ENCODE measurements at regions not wholly inside any gene's neighbourhood (a gene's known extent, or its start where the extent isn't known, plus 50 kb on each side); places are given as distances from the start of the nearest gene placed in this dataset.

DNA sequence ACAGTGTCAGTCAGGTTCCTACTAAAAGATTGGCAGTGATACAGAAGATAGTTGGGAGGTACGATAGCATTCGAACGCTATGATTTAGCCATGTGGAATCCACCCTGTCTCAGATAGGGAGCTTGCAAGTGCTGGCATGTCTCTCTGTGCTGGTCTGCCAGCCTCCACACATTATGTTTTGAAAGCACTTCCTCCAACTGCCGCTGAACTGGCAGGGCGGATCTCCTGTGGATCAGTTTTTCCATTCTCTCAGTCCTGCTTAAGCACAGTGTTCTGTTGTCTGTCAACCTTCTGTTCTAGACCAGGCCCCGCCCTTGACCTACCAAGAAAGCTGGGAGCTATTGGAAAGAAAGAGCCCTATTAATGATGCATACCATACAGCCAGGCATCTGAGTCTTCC lies 65.5 kb upstream of the PALMD start:
- DNase-seq (ENCODE audit: low read depth): no peak
- no peak overlapping the region for H3K4me3 ChIP-seq (ENCODE audit: low read depth, low read length)
- TF ChIP-seq, protein P1, sequence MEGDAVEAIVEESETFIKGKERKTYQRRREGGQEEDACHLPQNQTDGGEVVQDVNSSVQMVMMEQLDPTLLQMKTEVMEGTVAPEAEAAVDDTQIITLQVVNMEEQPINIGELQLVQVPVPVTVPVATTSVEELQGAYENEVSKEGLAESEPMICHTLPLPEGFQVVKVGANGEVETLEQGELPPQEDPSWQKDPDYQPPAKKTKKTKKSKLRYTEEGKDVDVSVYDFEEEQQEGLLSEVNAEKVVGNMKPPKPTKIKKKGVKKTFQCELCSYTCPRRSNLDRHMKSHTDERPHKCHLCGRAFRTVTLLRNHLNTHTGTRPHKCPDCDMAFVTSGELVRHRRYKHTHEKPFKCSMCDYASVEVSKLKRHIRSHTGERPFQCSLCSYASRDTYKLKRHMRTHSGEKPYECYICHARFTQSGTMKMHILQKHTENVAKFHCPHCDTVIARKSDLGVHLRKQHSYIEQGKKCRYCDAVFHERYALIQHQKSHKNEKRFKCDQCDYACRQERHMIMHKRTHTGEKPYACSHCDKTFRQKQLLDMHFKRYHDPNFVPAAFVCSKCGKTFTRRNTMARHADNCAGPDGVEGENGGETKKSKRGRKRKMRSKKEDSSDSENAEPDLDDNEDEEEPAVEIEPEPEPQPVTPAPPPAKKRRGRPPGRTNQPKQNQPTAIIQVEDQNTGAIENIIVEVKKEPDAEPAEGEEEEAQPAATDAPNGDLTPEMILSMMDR (IDR thresholded peaks at IDR 0.05; ENCODE audit: insufficient read depth, low read depth, low read length): no peak

DNA sequence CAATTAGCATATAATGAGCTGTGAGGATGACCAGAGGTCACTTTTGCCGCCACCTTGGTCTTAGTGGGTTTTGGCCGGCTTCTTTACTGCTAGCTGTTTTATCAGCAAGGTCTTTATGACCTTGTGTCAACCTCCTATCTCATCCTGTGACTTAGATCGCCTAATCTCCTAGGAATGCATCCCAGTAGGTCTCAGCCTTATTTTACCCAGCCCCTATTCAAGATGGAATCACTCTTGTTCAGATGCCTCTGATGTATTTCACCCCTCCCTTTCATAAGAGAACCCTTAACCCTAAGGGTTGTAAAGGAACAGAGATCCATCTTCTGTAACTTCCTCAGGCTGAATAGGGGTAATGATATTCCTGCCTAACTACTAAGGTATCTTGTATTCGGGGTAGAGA lies 58.9 kb upstream of the PALMD start:
- TF ChIP-seq, protein P1 (IDR thresholded peaks at IDR 0.05; ENCODE audit: insufficient read depth, low read depth, low read length): no peak
- H3K4me3 ChIP-seq (ENCODE audit: low read depth, low read length): no peak overlapping the region
- no peak for DNase-seq (ENCODE audit: low read depth)

DNA sequence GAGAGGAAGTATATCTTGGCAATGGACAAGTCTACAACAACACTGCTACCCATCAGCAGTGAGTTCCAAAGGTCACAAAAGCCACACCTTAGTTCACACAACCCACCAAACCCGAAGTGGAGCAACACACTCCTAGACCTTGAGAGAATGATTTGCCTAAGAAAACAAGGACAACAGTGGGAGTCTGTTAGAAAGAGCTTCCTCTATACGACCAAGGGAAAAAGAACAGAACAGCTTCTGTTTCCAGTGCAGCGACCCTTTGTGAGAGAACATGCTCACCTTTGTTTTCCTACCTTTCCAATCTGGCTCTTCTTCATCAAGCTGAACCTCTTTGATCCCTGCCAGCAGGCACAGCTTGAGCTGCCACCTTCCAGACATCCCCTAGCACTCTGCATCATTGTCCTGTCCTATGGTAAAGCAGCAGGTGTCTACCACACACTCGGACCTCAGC lies 56.7 kb upstream of the PALMD start:
- TF ChIP-seq, protein P1 (IDR thresholded peaks at IDR 0.05; ENCODE audit: insufficient read depth, low read depth, low read length): no peak
- DNase-seq (ENCODE audit: low read depth): no peak
- H3K4me3 ChIP-seq (ENCODE audit: low read depth, low read length): no peak overlapping the region

DNA sequence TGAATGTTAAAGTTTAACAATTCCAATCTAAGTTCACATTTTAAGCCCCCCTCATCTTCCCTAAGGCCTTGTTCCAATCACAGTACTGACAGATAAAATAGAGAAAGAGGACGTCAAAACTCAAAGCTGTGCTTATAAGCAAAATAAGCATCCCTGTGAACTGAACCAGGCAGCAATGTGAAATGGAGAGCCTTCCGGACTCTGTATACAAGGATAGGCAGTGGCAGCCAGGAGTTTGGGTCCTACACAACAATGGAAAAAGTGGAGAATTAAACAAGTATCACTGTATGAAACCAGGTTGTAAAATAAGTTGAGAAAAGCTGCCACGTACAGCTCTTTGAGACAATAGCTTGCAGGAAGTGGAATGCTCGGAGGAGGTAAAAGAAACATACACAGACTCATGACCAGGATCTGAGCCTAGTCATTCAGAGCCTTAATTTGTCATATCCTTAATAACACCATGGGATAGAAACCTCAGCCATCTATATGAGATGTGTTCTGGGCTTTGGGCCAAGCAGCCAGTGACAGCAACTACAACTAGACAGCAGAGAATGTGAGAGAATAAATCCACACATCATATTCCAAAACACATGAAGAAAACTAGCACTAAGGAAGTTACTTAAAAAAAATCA lies 55.2 kb upstream of the PALMD start:
- no peak overlapping the region for H3K4me3 ChIP-seq (ENCODE audit: low read depth, low read length)
- peak; percentile 62 for DNase-seq (ENCODE audit: low read depth)
- TF ChIP-seq, protein P1 (IDR thresholded peaks at IDR 0.05; ENCODE audit: insufficient read depth, low read depth, low read length): no peak

DNA sequence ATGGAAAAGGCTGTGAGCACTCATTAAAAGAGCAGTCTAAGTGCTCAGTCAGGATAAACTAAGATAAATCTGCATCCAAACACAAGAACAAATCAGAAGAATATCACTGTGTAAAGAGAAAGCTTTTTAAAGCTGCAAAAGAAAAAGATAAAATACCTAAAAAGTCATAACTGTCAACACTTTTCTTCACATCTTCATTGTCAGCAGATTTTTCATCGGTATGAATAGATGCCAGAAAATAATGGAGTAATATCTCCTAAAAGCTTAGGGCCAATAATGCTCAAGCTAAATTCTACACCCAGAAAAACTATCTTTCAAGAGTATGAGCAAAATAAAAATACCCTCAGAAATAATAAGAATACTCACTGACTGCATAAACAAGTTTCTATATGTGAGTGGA lies 54.0 kb upstream of the PALMD start:
- TF ChIP-seq, protein P1 (IDR thresholded peaks at IDR 0.05; ENCODE audit: insufficient read depth, low read depth, low read length): no peak
- DNase-seq (ENCODE audit: low read depth): no peak
- H3K4me3 ChIP-seq (ENCODE audit: low read depth, low read length): no peak overlapping the region

DNA sequence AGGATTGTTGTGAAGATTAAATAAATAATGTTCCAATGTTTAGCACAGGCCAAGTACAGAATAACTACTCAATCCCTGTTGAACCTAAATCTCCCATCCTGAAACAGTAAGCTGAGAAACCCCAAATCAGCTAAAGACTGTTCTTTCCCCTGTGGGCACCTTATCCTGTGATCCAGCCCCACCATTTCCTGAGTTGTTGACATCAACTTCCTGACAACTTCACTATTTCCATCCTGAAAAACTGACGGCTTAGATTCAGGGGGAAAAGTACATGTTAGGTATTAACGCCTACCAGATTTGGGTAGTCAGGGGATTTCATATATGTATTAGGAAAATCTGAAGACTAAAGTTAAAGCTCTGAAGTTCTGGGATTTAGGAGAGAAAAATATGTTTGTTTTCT lies 51.7 kb upstream of the PALMD start:
- TF ChIP-seq, protein P1 (IDR thresholded peaks at IDR 0.05; ENCODE audit: insufficient read depth, low read depth, low read length): no peak
- H3K4me3 ChIP-seq (ENCODE audit: low read depth, low read length): no peak overlapping the region
- no peak for DNase-seq (ENCODE audit: low read depth)

DNA sequence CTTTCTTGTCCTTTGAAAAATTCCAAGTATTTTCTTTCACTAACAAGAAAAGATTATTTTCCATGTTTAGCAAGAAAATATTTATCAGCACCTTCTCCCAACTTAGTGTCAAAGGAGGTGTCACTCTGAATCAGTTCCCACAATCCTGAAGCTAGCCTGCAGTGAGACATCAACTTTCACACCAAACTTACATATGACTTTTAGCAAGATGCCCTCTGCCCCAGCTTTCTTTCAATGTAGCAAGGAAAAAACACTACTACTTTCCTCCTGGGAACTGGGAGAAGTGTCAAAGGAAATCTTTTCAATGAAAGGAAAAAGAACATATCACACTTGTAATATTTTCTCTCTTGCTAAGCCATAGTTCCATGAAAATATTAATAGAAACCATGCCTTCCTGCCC lies 50.9 kb upstream of the PALMD start:
- H3K4me3 ChIP-seq (ENCODE audit: low read depth, low read length): no peak overlapping the region
- no peak for DNase-seq (ENCODE audit: low read depth)
- TF ChIP-seq, protein P1 (IDR thresholded peaks at IDR 0.05; ENCODE audit: insufficient read depth, low read depth, low read length): no peak

Data from fibroblast of villous mesenchyme (primary cell).